ENCODE measurements at regions not wholly inside any gene's neighbourhood (a gene's known extent, or its start where the extent isn't known, plus 50 kb on each side); places are given as distances from the start of the nearest gene placed in this dataset.

DNA sequence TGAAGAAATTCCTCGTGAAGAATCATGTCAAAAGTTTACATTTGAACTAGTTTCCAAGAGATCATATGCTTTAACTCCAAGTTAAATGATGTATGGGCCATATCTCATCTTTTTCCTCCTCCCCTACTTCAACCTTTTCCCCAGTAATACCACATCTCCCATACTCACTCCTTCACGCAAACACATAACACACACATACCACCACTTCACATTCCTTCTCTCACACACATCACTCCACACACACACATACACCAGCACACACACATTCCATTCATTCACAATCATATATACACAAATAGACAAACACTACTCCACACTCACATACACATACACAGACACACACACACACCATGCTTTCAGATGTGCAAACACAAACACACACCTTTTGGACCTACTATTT is 769.0 kb upstream of the NR2F2 start (continued):
- TF ChIP-seq, protein P1, sequence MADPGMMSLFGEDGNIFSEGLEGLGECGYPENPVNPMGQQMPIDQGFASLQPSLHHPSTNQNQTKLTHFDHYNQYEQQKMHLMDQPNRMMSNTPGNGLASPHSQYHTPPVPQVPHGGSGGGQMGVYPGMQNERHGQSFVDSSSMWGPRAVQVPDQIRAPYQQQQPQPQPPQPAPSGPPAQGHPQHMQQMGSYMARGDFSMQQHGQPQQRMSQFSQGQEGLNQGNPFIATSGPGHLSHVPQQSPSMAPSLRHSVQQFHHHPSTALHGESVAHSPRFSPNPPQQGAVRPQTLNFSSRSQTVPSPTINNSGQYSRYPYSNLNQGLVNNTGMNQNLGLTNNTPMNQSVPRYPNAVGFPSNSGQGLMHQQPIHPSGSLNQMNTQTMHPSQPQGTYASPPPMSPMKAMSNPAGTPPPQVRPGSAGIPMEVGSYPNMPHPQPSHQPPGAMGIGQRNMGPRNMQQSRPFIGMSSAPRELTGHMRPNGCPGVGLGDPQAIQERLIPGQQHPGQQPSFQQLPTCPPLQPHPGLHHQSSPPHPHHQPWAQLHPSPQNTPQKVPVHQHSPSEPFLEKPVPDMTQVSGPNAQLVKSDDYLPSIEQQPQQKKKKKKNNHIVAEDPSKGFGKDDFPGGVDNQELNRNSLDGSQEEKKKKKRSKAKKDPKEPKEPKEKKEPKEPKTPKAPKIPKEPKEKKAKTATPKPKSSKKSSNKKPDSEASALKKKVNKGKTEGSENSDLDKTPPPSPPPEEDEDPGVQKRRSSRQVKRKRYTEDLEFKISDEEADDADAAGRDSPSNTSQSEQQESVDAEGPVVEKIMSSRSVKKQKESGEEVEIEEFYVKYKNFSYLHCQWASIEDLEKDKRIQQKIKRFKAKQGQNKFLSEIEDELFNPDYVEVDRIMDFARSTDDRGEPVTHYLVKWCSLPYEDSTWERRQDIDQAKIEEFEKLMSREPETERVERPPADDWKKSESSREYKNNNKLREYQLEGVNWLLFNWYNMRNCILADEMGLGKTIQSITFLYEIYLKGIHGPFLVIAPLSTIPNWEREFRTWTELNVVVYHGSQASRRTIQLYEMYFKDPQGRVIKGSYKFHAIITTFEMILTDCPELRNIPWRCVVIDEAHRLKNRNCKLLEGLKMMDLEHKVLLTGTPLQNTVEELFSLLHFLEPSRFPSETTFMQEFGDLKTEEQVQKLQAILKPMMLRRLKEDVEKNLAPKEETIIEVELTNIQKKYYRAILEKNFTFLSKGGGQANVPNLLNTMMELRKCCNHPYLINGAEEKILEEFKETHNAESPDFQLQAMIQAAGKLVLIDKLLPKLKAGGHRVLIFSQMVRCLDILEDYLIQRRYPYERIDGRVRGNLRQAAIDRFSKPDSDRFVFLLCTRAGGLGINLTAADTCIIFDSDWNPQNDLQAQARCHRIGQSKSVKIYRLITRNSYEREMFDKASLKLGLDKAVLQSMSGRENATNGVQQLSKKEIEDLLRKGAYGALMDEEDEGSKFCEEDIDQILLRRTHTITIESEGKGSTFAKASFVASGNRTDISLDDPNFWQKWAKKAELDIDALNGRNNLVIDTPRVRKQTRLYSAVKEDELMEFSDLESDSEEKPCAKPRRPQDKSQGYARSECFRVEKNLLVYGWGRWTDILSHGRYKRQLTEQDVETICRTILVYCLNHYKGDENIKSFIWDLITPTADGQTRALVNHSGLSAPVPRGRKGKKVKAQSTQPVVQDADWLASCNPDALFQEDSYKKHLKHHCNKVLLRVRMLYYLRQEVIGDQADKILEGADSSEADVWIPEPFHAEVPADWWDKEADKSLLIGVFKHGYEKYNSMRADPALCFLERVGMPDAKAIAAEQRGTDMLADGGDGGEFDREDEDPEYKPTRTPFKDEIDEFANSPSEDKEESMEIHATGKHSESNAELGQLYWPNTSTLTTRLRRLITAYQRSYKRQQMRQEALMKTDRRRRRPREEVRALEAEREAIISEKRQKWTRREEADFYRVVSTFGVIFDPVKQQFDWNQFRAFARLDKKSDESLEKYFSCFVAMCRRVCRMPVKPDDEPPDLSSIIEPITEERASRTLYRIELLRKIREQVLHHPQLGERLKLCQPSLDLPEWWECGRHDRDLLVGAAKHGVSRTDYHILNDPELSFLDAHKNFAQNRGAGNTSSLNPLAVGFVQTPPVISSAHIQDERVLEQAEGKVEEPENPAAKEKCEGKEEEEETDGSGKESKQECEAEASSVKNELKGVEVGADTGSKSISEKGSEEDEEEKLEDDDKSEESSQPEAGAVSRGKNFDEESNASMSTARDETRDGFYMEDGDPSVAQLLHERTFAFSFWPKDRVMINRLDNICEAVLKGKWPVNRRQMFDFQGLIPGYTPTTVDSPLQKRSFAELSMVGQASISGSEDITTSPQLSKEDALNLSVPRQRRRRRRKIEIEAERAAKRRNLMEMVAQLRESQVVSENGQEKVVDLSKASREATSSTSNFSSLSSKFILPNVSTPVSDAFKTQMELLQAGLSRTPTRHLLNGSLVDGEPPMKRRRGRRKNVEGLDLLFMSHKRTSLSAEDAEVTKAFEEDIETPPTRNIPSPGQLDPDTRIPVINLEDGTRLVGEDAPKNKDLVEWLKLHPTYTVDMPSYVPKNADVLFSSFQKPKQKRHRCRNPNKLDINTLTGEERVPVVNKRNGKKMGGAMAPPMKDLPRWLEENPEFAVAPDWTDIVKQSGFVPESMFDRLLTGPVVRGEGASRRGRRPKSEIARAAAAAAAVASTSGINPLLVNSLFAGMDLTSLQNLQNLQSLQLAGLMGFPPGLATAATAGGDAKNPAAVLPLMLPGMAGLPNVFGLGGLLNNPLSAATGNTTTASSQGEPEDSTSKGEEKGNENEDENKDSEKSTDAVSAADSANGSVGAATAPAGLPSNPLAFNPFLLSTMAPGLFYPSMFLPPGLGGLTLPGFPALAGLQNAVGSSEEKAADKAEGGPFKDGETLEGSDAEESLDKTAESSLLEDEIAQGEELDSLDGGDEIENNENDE (IDR thresholded peaks at IDR 0.05; ENCODE audit: insufficient replicate concordance, low read length) = no peak
- TF ChIP-seq CBX5 (IDR thresholded peaks at IDR 0.05; ENCODE audit: low read depth, low read length) = no peak

Measured in H1 (cell line).